Esophagus squamous epithelium (tissue), 5 donors: ENCODE measurements at regions not wholly inside any gene's neighbourhood (a gene's known extent, or its start where the extent isn't known, plus 50 kb on each side); places are given as distances from the start of the nearest gene placed in this dataset.
"Not testable (repeated sequence)": the region's sequence is repeated elsewhere in the genome, so short reads cannot be mapped to it uniquely, and the experiment has no call there.

Experiments used
- DNase-seq: peaks from one replicate; lab custom pipeline; 2025; lab: John Stamatoyannopoulos, UW
- H3K27ac ChIP-seq, 4 donors: fragments of 200-600 bp; sonication (generic); one replicate each; pipeline ENCODE4 v1.5.1; 2016 to 2019; ENCODE audit warnings: mild to moderate bottlenecking in 1 of 4
- H3K27me3 ChIP-seq, 4 donors: fragments of 200-600 bp; sonication (generic); 1 replicate in 3 of 4; 2 replicates in 1 of 4; pipeline versions ENCODE4 v1.5.1 to v1.6.0; 2017 to 2021; ENCODE audit warnings: antibody characterized with exemption in 1 of 4
- H3K36me3 ChIP-seq, 3 donors: fragments of 200-600 bp; sonication (generic); one replicate each; pipeline ENCODE4 v1.5.1; 2016 to 2019
- H3K4me1 ChIP-seq, 3 donors: fragments of 200-600 bp; sonication (generic); one replicate each; pipeline ENCODE4 v1.5.1; 2017 to 2019
- H3K4me3 ChIP-seq, 4 donors: fragments of 200-600 bp; sonication (generic); 1 replicate in 3 of 4; 2 replicates in 1 of 4; pipeline ENCODE4 v1.5.1; 2016 to 2019; ENCODE audit warnings: mild to moderate bottlenecking in 2 of 4, moderate library complexity in 1 of 4
- H3K9me3 ChIP-seq, 3 donors: fragments of 200-600 bp; sonication (generic); one replicate each; pipeline ENCODE4 v1.5.1; 2016 to 2019
- POLR2A ChIP-seq, 4 donors: fragments of 450-650 bp; IDR thresholded peaks; one replicate each; pipeline ENCODE4 v1.6.1; 2017; ENCODE audit warnings: antibody characterized with exemption in 4 of 4, mild to moderate bottlenecking in 4 of 4, moderate library complexity in 3 of 4
- WGBS, 2 donors: methylation state at CpG; one replicate each; pipeline ENCODE4 v1.1.5; 2018; 5-methylcytosine and 5-hydroxymethylcytosine counted together
- intact Hi-C: fragments of 100-400 bp; cut with DNase I; formaldehyde crosslinking; loops from one replicate; pipeline ENCODE4 v1.15.0; 2022
- TF ChIP-seq, protein P1 (sequence below), 6 experiments: fragments of 450-650 bp in 4 of 6; fragments of 200-600 bp in 2 of 6; sonication (generic) in 2 of 6; IDR thresholded peaks; one replicate each; pipeline ENCODE4 v1.5.1; 2016 to 2019; ENCODE audit warnings: antibody characterized with exemption in 6 of 6, mild to moderate bottlenecking in 4 of 6, moderate library complexity in 4 of 6
- donor health status: DM: yes; HTN: yes; CAD: no.

DNA sequence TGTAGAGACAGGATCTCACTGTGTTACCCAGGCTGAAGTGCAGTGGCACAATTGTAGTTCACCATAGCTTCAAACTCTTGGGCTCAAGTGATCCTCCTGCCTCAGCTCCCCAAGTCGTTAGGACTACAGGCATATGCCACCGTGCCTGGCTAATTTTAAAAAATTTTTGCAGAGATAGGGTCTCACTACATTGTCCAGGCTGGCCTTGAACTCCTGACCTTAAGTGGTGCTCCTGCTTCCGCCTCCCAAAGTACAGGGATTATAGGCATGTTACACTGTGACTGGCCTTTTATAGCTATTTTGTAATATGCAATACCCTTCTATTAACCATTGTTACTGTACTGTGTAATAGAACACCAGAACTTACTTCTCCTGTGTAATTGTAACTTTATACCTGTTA is 139.3 kb upstream of the ZNF267 start:
- WGBS, 2 donors = 88 to 100% methylated on average over 3 of the region's 3 CpGs
- peaks cover 0 to 66% (median 16%) of the 10 kb centered on the region in 3 donors for H3K9me3 ChIP-seq
- H3K4me3 ChIP-seq = no peak overlapping the region
- DNase-seq = no peak
- H3K27ac ChIP-seq = no peak overlapping the region
- intact Hi-C loops = no loop called here
- TF ChIP-seq POLR2A (IDR thresholded peaks at IDR 0.05) = no peak
- TF ChIP-seq, protein P1, sequence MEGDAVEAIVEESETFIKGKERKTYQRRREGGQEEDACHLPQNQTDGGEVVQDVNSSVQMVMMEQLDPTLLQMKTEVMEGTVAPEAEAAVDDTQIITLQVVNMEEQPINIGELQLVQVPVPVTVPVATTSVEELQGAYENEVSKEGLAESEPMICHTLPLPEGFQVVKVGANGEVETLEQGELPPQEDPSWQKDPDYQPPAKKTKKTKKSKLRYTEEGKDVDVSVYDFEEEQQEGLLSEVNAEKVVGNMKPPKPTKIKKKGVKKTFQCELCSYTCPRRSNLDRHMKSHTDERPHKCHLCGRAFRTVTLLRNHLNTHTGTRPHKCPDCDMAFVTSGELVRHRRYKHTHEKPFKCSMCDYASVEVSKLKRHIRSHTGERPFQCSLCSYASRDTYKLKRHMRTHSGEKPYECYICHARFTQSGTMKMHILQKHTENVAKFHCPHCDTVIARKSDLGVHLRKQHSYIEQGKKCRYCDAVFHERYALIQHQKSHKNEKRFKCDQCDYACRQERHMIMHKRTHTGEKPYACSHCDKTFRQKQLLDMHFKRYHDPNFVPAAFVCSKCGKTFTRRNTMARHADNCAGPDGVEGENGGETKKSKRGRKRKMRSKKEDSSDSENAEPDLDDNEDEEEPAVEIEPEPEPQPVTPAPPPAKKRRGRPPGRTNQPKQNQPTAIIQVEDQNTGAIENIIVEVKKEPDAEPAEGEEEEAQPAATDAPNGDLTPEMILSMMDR (IDR thresholded peaks at IDR 0.05) = no peak
- peaks cover 0 to 100% (median 0%) of the 10 kb centered on the region in 3 donors for H3K36me3 ChIP-seq
- no peaks in the 10 kb centered on the region for H3K4me1 ChIP-seq
- no peaks in the 10 kb centered on the region for H3K27me3 ChIP-seq

DNA sequence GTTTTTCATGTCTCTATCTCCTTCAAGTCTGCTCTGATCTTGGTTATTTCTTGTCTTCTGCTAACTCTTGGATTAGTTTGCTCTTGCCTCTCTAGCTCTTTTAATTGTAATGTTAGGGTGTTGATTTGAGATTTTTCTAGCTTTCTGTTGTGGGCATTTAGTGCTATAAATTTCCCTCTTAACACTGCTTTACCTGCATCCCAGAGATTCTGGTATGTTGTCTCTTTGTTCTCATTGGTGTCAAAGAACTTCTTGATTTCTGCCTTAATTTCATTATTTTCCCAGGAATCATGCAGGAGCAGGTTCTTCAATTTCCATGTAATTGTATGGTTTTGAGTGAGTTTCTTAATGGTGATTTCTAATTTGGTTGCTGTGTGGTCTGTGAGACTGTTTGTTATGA is 128.5 kb upstream of the ZNF267 start:
- peaks cover 3 to 90% (median 8%) of the 10 kb centered on the region in 3 donors for H3K36me3 ChIP-seq
- peaks cover 17 to 96% (median 77%) of the 10 kb centered on the region in 3 donors for H3K9me3 ChIP-seq
- DNase-seq, intact Hi-C loops, H3K27me3 ChIP-seq, H3K4me1 ChIP-seq, H3K27ac ChIP-seq, H3K4me3 ChIP-seq: not testable (repeated sequence)

DNA sequence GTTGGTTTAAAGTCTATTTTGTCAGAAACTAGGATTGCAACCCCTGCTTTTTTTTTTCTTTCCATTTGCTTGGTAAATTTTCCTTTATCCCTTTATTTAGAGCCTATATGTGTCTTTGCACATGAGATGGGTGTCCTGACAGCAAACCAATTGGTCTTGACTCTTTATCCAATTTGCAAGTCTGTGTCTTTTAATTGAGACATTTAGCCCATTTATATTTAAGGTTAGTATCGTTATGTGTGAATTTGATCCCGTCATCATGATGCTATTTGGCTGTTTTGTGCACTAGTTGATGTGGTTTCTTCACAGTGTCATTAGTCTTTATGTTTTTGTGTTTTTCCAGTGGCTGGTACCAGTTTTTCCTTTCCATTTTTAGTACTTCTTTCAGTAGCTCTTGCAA is 127.7 kb upstream of the ZNF267 start:
- 96 to 97% methylated on average over 2 of the region's 2 CpGs for WGBS, 2 donors
- intact Hi-C loops = no loop called here
- H3K36me3 ChIP-seq = peaks cover 3 to 89% (median 8%) of the 10 kb centered on the region in 3 donors

DNA sequence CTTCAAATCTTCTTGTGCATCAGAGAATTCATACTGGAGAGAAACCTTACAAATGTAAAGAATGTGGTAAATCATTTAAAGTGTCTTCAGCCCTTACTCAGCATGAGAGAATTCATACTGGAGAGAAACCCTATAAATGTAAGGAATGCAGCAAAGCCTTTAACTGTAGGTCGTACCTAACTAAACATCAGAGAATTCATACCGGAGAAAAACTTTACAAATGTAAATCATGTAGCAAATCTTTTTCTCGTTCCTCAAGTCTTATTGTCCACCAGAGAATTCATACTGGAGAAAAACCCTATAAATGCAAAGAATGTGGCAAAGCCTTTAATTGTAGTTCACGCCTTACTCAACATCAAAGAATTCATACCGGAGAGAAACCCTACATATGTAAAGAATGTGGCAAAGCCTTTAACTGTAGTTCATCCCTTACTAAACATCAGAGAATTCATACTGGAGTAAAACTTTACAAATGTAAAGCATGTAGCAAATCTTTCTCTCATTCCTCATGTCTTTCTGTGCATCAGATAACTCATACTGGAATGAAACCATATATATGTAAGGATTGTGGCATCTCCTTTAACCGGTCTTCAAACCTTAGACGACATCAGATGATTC is 118.5 kb upstream of the ZNF267 start:
- no peak overlapping the region for H3K27ac ChIP-seq
- no peak overlapping the region for H3K4me3 ChIP-seq
- peaks cover 14 to 96% (median 91%) of the 10 kb centered on the region in 3 donors for H3K9me3 ChIP-seq
- no peak for TF ChIP-seq POLR2A (IDR thresholded peaks at IDR 0.05)
- TF ChIP-seq, protein P1 (IDR thresholded peaks at IDR 0.05) = no peak
- H3K27me3 ChIP-seq = no peaks in the 10 kb centered on the region
- intact Hi-C loops = no loop called here
- H3K4me1 ChIP-seq = no peaks in the 10 kb centered on the region
- DNase-seq = no peak
- peaks cover 0 to 91% (median 7%) of the 10 kb centered on the region in 3 donors for H3K36me3 ChIP-seq
- WGBS, 2 donors = 91 to 97% methylated on average over 7 of the region's 7 CpGs

More for the DNA sequence above, 127.7 kb upstream of the ZNF267 start:
- no peak for DNase-seq
- H3K27me3 ChIP-seq = no peaks in the 10 kb centered on the region
- H3K4me1 ChIP-seq = no peaks in the 10 kb centered on the region
- no peak overlapping the region for H3K4me3 ChIP-seq
- TF ChIP-seq, protein P1 (IDR thresholded peaks at IDR 0.05) = no peak
- TF ChIP-seq POLR2A (IDR thresholded peaks at IDR 0.05) = no peak
- no peak overlapping the region for H3K27ac ChIP-seq
- peaks cover 19 to 96% (median 80%) of the 10 kb centered on the region in 3 donors for H3K9me3 ChIP-seq

DNA sequence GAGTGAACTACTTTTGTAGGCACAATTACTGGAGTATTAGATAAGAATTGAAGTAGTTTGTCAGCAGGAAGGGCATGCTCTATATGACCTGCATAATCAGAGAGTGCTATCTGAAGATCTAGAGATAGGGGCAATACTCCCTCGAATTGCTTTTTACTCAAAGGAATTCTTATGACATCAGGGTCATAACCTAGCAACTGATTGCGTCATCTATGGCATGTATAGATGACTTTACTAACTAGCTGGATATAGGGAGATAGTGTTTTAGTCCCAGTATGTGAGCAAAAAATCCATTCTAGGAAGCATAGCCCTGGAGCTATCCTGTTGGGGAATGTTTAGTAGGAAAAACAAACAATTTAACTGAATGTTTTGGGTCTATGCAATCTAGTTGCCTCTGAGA is 109.5 kb upstream of the ZNF267 start:
- 96 to 97% methylated on average over 2 of the region's 2 CpGs for WGBS, 2 donors
- Histone ChIP-seq H3K27ac (no peak overlapping the region), H3K4me1 (no peaks in the 10 kb centered on the region), H3K9me3 (peaks cover 8 to 89% (median 81%) of the 10 kb centered on the region in 3 donors), H3K36me3 (peaks cover 0 to 13% (median 0%) of the 10 kb centered on the region in 3 donors), H3K27me3 (no peaks in the 10 kb centered on the region), H3K4me3 (no peak overlapping the region)
- no peak for DNase-seq
- intact Hi-C loops = no loop called here
- no peak for TF ChIP-seq POLR2A (IDR thresholded peaks at IDR 0.05)

DNA sequence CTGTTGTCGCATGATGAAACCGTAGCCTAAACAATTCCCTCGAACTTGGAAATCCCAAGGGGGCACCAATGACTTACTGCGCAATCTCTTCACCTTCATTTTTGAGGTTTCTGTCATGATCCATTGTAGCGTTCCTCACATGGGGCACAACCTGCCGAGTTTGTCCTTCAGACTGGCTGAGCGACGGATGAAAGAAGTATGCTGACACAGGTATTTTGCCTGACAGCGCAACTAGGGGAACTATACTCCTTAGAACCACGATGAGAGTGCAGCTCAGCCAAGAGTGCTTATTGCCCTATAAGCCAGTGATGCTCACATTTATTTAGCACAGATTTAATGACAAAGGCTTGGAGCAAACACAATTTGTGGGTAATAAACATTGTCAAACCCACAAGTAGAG is 106.3 kb upstream of the ZNF267 start:
- WGBS, 2 donors = 91 to 94% methylated on average over 10 of the region's 10 CpGs
- Histone ChIP-seq H3K36me3 (no peaks in the 10 kb centered on the region), H3K4me3 (no peak overlapping the region), H3K27ac (no peak overlapping the region), H3K27me3 (no peaks in the 10 kb centered on the region), H3K9me3 (peaks cover 8 to 99% (median 93%) of the 10 kb centered on the region in 3 donors), H3K4me1 (no peaks in the 10 kb centered on the region)
- TF ChIP-seq, protein P1 (IDR thresholded peaks at IDR 0.05) = no peak
- no peak for TF ChIP-seq POLR2A (IDR thresholded peaks at IDR 0.05)
- intact Hi-C loops = no loop called here
- no peak for DNase-seq
